DND-41 (cell line): ENCODE measurements at regions not wholly inside any gene's neighbourhood (a gene's known extent, or its start where the extent isn't known, plus 50 kb on each side); places are given as distances from the start of the nearest gene placed in this dataset.

Experiments used
- EZH2 ChIP-seq: IDR thresholded peaks from 3 replicates; pipeline ENCODE4 v1.6.1; 2012; ENCODE audit warnings: borderline replicate concordance, low read depth, mild to moderate bottlenecking, moderate library complexity, low read length, inconsistent platforms; ENCODE audit not compliant: severe bottlenecking
- TF ChIP-seq, protein P1 (sequence below): IDR thresholded peaks from 2 replicates; pipeline ENCODE4 v1.5.1; 2012; ENCODE audit warnings: borderline replicate concordance, low read length, moderate library complexity, mild to moderate bottlenecking; ENCODE audit not compliant: poor library complexity, severe bottlenecking; ENCODE audit errors: extremely low read depth

DNA sequence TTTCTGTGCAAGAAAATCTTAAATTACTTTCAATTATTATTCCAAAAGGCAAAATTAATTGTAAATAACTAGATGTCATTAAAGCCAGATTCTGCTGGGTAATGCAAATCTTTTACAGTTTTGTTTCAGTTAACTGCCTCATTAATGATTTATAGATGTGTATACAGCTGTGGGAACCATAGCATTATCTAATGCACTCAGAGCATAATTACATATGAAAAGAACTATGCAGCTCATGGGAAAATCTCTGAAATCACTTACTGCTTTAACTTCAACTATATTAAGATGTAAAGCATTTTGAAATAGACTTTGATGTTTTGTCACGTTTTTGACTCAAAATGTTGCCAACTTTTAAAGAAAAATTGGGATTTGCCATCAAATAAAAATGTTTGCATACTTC is 630.3 kb upstream of the KLHL4 start:
- TF ChIP-seq, protein P1, sequence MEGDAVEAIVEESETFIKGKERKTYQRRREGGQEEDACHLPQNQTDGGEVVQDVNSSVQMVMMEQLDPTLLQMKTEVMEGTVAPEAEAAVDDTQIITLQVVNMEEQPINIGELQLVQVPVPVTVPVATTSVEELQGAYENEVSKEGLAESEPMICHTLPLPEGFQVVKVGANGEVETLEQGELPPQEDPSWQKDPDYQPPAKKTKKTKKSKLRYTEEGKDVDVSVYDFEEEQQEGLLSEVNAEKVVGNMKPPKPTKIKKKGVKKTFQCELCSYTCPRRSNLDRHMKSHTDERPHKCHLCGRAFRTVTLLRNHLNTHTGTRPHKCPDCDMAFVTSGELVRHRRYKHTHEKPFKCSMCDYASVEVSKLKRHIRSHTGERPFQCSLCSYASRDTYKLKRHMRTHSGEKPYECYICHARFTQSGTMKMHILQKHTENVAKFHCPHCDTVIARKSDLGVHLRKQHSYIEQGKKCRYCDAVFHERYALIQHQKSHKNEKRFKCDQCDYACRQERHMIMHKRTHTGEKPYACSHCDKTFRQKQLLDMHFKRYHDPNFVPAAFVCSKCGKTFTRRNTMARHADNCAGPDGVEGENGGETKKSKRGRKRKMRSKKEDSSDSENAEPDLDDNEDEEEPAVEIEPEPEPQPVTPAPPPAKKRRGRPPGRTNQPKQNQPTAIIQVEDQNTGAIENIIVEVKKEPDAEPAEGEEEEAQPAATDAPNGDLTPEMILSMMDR = no peak
- no peak for TF ChIP-seq EZH2
